ENCODE measurements at regions not wholly inside any gene's neighbourhood (a gene's known extent, or its start where the extent isn't known, plus 50 kb on each side); places are given as distances from the start of the nearest gene placed in this dataset.
A peak's percentile ranks its signal among the peaks of the same experiment; 100 is the strongest.
"Not testable (repeated sequence)": the region's sequence is repeated elsewhere in the genome, so short reads cannot be mapped to it uniquely, and the experiment has no call there.

GRCh38 chr20:41733151-41733550, 115.0 kb upstream of the CHD6 start:
- no peak overlapping the region for H3K9ac ChIP-seq
- H3K79me2 ChIP-seq (ENCODE audit: insufficient read depth): no peaks in the 10 kb centered on the region
- H3K4me1 ChIP-seq (ENCODE audit: insufficient read depth): no peaks in the 10 kb centered on the region
- no peaks in the 10 kb centered on the region for H4K20me1 ChIP-seq (ENCODE audit: insufficient read depth)
- H3K27ac ChIP-seq: no peak overlapping the region
- in situ Hi-C loops (cut with MboI): loop anchor here (25.0 kb wide), 1 partner anchor 1679 kb away; no protein-coding TSS in a partner anchor
- H3K9me3 ChIP-seq (ENCODE audit: low read depth): no peaks in the 10 kb centered on the region
- H3K4me2 ChIP-seq (ENCODE audit: unreplicated experiment): no peak overlapping the region
- no peaks in the 10 kb centered on the region for H3F3A ChIP-seq (ENCODE audit: insufficient read depth)
- H3K4me3 ChIP-seq: no peak overlapping the region
- 12 to 14% methylated on average over 5 of the region's 5 CpGs for WGBS, 2 experiments (ENCODE audit: low coverage in 1 of 2, low lambda C conversion rate in 2 of 2, missing lambda C conversion rate in 2 of 2)
- H3K36me3 ChIP-seq (ENCODE audit: low read depth): no peaks in the 10 kb centered on the region
- peak; percentile 6 for DNase-seq
- H2AFZ ChIP-seq: 0 out of 2 replicates have a peak overlapping the region, but pooled peaks have one; percentile 19
- H3K27me3 ChIP-seq (replicated peaks; ENCODE audit: insufficient read depth): no peaks in the 10 kb centered on the region
- TF ChIP-seq EZH2phosphoT487 (IDR thresholded peaks at IDR 0.05; ENCODE audit: insufficient read depth, low read depth) (no peak), EZH2 (IDR thresholded peaks at IDR 0.05; ENCODE audit: insufficient read depth, poor library complexity, severe bottlenecking) (no peak)
- H3K9me2 ChIP-seq (ENCODE audit: insufficient read depth): no peaks in the 10 kb centered on the region

GRCh38 chr20:41731198-41731597, 113.0 kb upstream of the CHD6 start:
- H2AFZ ChIP-seq; H3K4me1 ChIP-seq (ENCODE audit: insufficient read depth); H3K36me3 ChIP-seq (ENCODE audit: low read depth); H3K4me3 ChIP-seq; H3K9me2 ChIP-seq (ENCODE audit: insufficient read depth); H3K27ac ChIP-seq; DNase-seq; H3F3A ChIP-seq (ENCODE audit: insufficient read depth); H3K9ac ChIP-seq; H3K27me3 ChIP-seq (replicated peaks; ENCODE audit: insufficient read depth); H3K79me2 ChIP-seq (ENCODE audit: insufficient read depth); H3K4me2 ChIP-seq (ENCODE audit: unreplicated experiment); H3K9me3 ChIP-seq (ENCODE audit: low read depth); H4K20me1 ChIP-seq (ENCODE audit: insufficient read depth): not testable (repeated sequence)
- 34 to 44% methylated on average over 3 of the region's 3 CpGs for WGBS, 2 experiments (ENCODE audit: low coverage in 1 of 2, low lambda C conversion rate in 2 of 2, missing lambda C conversion rate in 2 of 2)
- in situ Hi-C loops (cut with MboI): loop anchor here (25.0 kb wide), 1 partner anchor 1681 kb away; no protein-coding TSS in a partner anchor

GRCh38 chr20:41727681-41728080, 109.5 kb upstream of the CHD6 start:
- not testable (repeated sequence) for H3F3A ChIP-seq (ENCODE audit: insufficient read depth); H3K79me2 ChIP-seq (ENCODE audit: insufficient read depth); H3K4me1 ChIP-seq (ENCODE audit: insufficient read depth); H2AFZ ChIP-seq; H3K4me2 ChIP-seq (ENCODE audit: unreplicated experiment); H3K9ac ChIP-seq; H3K4me3 ChIP-seq; H3K27ac ChIP-seq; DNase-seq; H3K9me2 ChIP-seq (ENCODE audit: insufficient read depth); H3K9me3 ChIP-seq (ENCODE audit: low read depth); H4K20me1 ChIP-seq (ENCODE audit: insufficient read depth); H3K27me3 ChIP-seq (replicated peaks; ENCODE audit: insufficient read depth); H3K36me3 ChIP-seq (ENCODE audit: low read depth)
- in situ Hi-C loops (cut with MboI): loop anchor here (25.0 kb wide), 1 partner anchor 1685 kb away; no protein-coding TSS in a partner anchor
- 61 to 63% methylated on average over 6 of the region's 6 CpGs for WGBS, 2 experiments (ENCODE audit: low coverage in 1 of 2, low lambda C conversion rate in 2 of 2, missing lambda C conversion rate in 2 of 2)

GRCh38 chr20:41726727-41727126, 108.5 kb upstream of the CHD6 start:
- no peak overlapping the region for H2AFZ ChIP-seq
- DNase-seq: no peak
- no peak overlapping the region for H3K4me2 ChIP-seq (ENCODE audit: unreplicated experiment)
- WGBS, 2 experiments (ENCODE audit: low coverage in 1 of 2, low lambda C conversion rate in 2 of 2, missing lambda C conversion rate in 2 of 2): 4 to 13% methylated on average over 4 of the region's 4 CpGs
- H3K9me2 ChIP-seq (ENCODE audit: insufficient read depth): no peaks in the 10 kb centered on the region
- in situ Hi-C loops (cut with MboI): loop anchor here (25.0 kb wide), 1 partner anchor 1686 kb away; no protein-coding TSS in a partner anchor
- no peak overlapping the region for H3K27ac ChIP-seq
- no peaks in the 10 kb centered on the region for H4K20me1 ChIP-seq (ENCODE audit: insufficient read depth)
- no peak overlapping the region for H3K9ac ChIP-seq
- no peaks in the 10 kb centered on the region for H3K4me1 ChIP-seq (ENCODE audit: insufficient read depth)
- no peaks in the 10 kb centered on the region for H3K9me3 ChIP-seq (ENCODE audit: low read depth)
- no peaks in the 10 kb centered on the region for H3K79me2 ChIP-seq (ENCODE audit: insufficient read depth)
- H3K27me3 ChIP-seq (replicated peaks; ENCODE audit: insufficient read depth): no peaks in the 10 kb centered on the region
- no peak for TF ChIP-seq EZH2 (IDR thresholded peaks at IDR 0.05; ENCODE audit: insufficient read depth, poor library complexity, severe bottlenecking)
- TF ChIP-seq EZH2phosphoT487 (IDR thresholded peaks at IDR 0.05; ENCODE audit: insufficient read depth, low read depth): no peak
- no peak overlapping the region for H3K4me3 ChIP-seq
- H3F3A ChIP-seq (ENCODE audit: insufficient read depth): no peaks in the 10 kb centered on the region
- H3K36me3 ChIP-seq (ENCODE audit: low read depth): no peaks in the 10 kb centered on the region

- TF ChIP-seq EZH2 (IDR thresholded peaks at IDR 0.05; ENCODE audit: insufficient read depth, poor library complexity, severe bottlenecking): no peak
- no peak for TF ChIP-seq EZH2phosphoT487 (IDR thresholded peaks at IDR 0.05; ENCODE audit: insufficient read depth, low read depth)
- no peaks in the 10 kb centered on the region for H3K27me3 ChIP-seq (replicated peaks; ENCODE audit: insufficient read depth)
- no peaks in the 10 kb centered on the region for H3K9me3 ChIP-seq (ENCODE audit: low read depth)
- no peak overlapping the region for H3K27ac ChIP-seq
- no peaks in the 10 kb centered on the region for H3K79me2 ChIP-seq (ENCODE audit: insufficient read depth)
- no peaks in the 10 kb centered on the region for H3K4me1 ChIP-seq (ENCODE audit: insufficient read depth)
- WGBS, 2 experiments (ENCODE audit: low coverage in 1 of 2, low lambda C conversion rate in 2 of 2, missing lambda C conversion rate in 2 of 2): 64 to 74% methylated on average over 4 of the region's 4 CpGs
- H3F3A ChIP-seq (ENCODE audit: insufficient read depth): no peaks in the 10 kb centered on the region; the same call in 1 of the 2 replicates
- H3K4me3 ChIP-seq: no peak overlapping the region
- no peak overlapping the region for H3K4me2 ChIP-seq (ENCODE audit: unreplicated experiment)
- in situ Hi-C loops (cut with MboI): no loop called here
- H3K9me2 ChIP-seq (ENCODE audit: insufficient read depth): no peaks in the 10 kb centered on the region
- no peak overlapping the region for H2AFZ ChIP-seq
- DNase-seq: no peak
- H3K9ac ChIP-seq: no peak overlapping the region
- H4K20me1 ChIP-seq (ENCODE audit: insufficient read depth): no peaks in the 10 kb centered on the region
- H3K36me3 ChIP-seq (ENCODE audit: low read depth): no peaks in the 10 kb centered on the region
Measured at GRCh38 chr20:41719151-41719550, 101.0 kb upstream of the CHD6 start.
